IMR-90 (cell line): ENCODE measurements at regions not wholly inside any gene's neighbourhood (a gene's known extent, or its start where the extent isn't known, plus 50 kb on each side); places are given as distances from the start of the nearest gene placed in this dataset.
"Not testable (repeated sequence)": the region's sequence is repeated elsewhere in the genome, so short reads cannot be mapped to it uniquely, and the experiment has no call there.

Experiments
- ATAC-seq: fragments of 200-7000 bp; cut with Tn5 transposase; 2 replicates; pipeline ENCODE4 v1.9.1; 2020; ENCODE audit warnings: low read depth, mild to moderate bottlenecking, moderate library complexity
- BruUV-seq: library from RNA; stranded (reverse); fragments of 400-500 nt; replicated peaks from 2 replicates; lab custom pipeline; 2021; lab: Mats Ljungman, UMichigan
- CTCF ChIA-PET: fragments of 300-600 bp; formaldehyde crosslinking; extraction: SDS; loops from one replicate; lab custom pipeline; 2021; ENCODE audit warnings: antibody characterized with exemption; lab: Yijun Ruan, JAX
- POLR2A ChIA-PET: fragments of 300-600 bp; sonication (Branson Sonifier 250); formaldehyde crosslinking; loops from one replicate; lab custom pipeline; 2022; ENCODE audit warnings: antibody characterized with exemption; ENCODE audit not compliant: unreplicated experiment; lab: Charles Lee
- DNase-seq: peaks from one replicate; pipeline ENCODE4 v3.0.0; 2013
- H2AFZ ChIP-seq: replicated peaks from 2 replicates; pipeline ENCODE3; 2013; ENCODE audit warnings: low read length, mild to moderate bottlenecking; ENCODE audit not compliant: poor library complexity
- H2AK5ac ChIP-seq: 2 replicates; pipeline ENCODE4 v1.6.1; 2013; ENCODE audit warnings: low read depth, low read length, inconsistent platforms
- H2AK9ac ChIP-seq: replicated peaks from 2 replicates; pipeline ENCODE3; 2013; ENCODE audit warnings: mild to moderate bottlenecking, low read depth, low read length, moderate library complexity; ENCODE audit not compliant: poor library complexity
- H2BK120ac ChIP-seq: 2 replicates; pipeline ENCODE4 v1.6.1; 2013; ENCODE audit warnings: low read depth, low read length, inconsistent platforms
- H2BK15ac ChIP-seq: 3 replicates; pipeline ENCODE4 v1.6.1; 2013; ENCODE audit warnings: low read depth, low read length, inconsistent platforms
- H2BK20ac ChIP-seq: 2 replicates; pipeline ENCODE4 v1.6.1; 2013; ENCODE audit warnings: low read depth, mild to moderate bottlenecking, inconsistent platforms, low read length, moderate library complexity
- H2BK5ac ChIP-seq: 2 replicates; pipeline ENCODE4 v1.6.1; 2013; ENCODE audit warnings: mild to moderate bottlenecking, low read depth, low read length, inconsistent platforms; ENCODE audit not compliant: poor library complexity, severe bottlenecking
- H3K14ac ChIP-seq: replicated peaks from 2 replicates; pipeline ENCODE4 v1.6.1; 2013; ENCODE audit warnings: low read depth, low read length, inconsistent platforms
- H3K18ac ChIP-seq: 2 replicates; pipeline ENCODE4 v1.6.1; 2013; ENCODE audit warnings: low read depth, low read length, control low read depth
- H3K23ac ChIP-seq: 2 replicates; pipeline ENCODE4 v1.6.1; 2013; ENCODE audit warnings: low read depth, low read length, inconsistent platforms
- H3K27ac ChIP-seq: 2 replicates; pipeline ENCODE4 v1.5.1; 2013; ENCODE audit warnings: mild to moderate bottlenecking, control low read depth, low read length; ENCODE audit not compliant: insufficient read depth
- H3K27me3 ChIP-seq: 2 replicates; pipeline ENCODE4 v1.6.1; 2013; ENCODE audit warnings: low read length; ENCODE audit not compliant: control insufficient read depth, insufficient read depth
- H3K36me3 ChIP-seq: 2 replicates; pipeline ENCODE4 v1.6.1; 2013; ENCODE audit warnings: low read length, mixed read lengths; ENCODE audit not compliant: control insufficient read depth, insufficient read depth
- H3K4ac ChIP-seq: 2 replicates; pipeline ENCODE4 v1.6.1; 2013; ENCODE audit warnings: low read depth, low read length, inconsistent platforms
- H3K4me1 ChIP-seq: 2 replicates; pipeline ENCODE4 v1.6.1; 2013; ENCODE audit warnings: low read length, mixed read lengths; ENCODE audit not compliant: control insufficient read depth, insufficient read depth
- H3K4me2 ChIP-seq: 2 replicates; pipeline ENCODE4 v1.6.1; 2013; ENCODE audit warnings: low read depth, mild to moderate bottlenecking, control low read depth, low read length, moderate library complexity
- H3K4me3 ChIP-seq: 2 replicates; pipeline ENCODE4 v1.5.1; 2013; ENCODE audit warnings: low read depth, mild to moderate bottlenecking, control low read depth, low read length, moderate library complexity; ENCODE audit not compliant: insufficient read depth
- H3K56ac ChIP-seq: 2 replicates; pipeline ENCODE4 v1.6.1; 2013; ENCODE audit warnings: low read length, inconsistent platforms; ENCODE audit not compliant: insufficient read depth; ENCODE audit errors: extremely low read depth
- H3K79me1 ChIP-seq, 2 experiments: 2 replicates each; pipeline ENCODE4 v1.6.1; 2013; ENCODE audit warnings: low read length in 2 of 2, inconsistent platforms in 1 of 2, low read depth in 1 of 2
- H3K9ac ChIP-seq: 2 replicates; pipeline ENCODE4 v1.6.1; 2013; ENCODE audit warnings: low read depth, low read length, control low read depth
- H3K9me1 ChIP-seq: 2 replicates; pipeline ENCODE4 v1.6.1; 2013; ENCODE audit warnings: low read length, inconsistent platforms; ENCODE audit not compliant: insufficient read depth
- H3K9me3 ChIP-seq: 2 replicates; pipeline ENCODE4 v1.6.1; 2013; ENCODE audit warnings: low read length; ENCODE audit not compliant: control insufficient read depth, insufficient read depth
- H4K20me1 ChIP-seq: 2 replicates; pipeline ENCODE4 v1.6.1; 2013; ENCODE audit warnings: low read length, inconsistent platforms; ENCODE audit not compliant: insufficient read depth
- H4K5ac ChIP-seq: 2 replicates; pipeline ENCODE4 v1.6.1; 2013; ENCODE audit warnings: mild to moderate bottlenecking, low read depth, low read length, control low read depth
- H4K8ac ChIP-seq, 2 experiments: 2 replicates each; pipeline ENCODE4 v1.6.1; 2013; ENCODE audit warnings: low read depth in 2 of 2, low read length in 2 of 2, control low read depth in 1 of 2, inconsistent platforms in 1 of 2
- H4K91ac ChIP-seq: 2 replicates; pipeline ENCODE4 v1.6.1; 2013; ENCODE audit warnings: low read depth, low read length, inconsistent platforms; ENCODE audit not compliant: insufficient read depth
- WGBS, 2 experiments: methylation state at CpG; one replicate each; pipeline versions ENCODE4 v1.1.5 to v1.1.7; 2013; ENCODE audit warnings: missing lambda C conversion rate in 2 of 2; ENCODE audit not compliant: insufficient read length in 1 of 2; ENCODE audit errors: extremely low coverage in 2 of 2; 5-methylcytosine and 5-hydroxymethylcytosine counted together
- dilution Hi-C: fragments of 300-500 bp; cut with HindIII; formaldehyde crosslinking; loops from one replicate; pipeline ENCODE4 v1.14.3; 2018; ENCODE audit warnings: low sequenced_read_pairs; ENCODE audit not compliant: unreplicated experiment
- in situ Hi-C: fragments of 300-500 bp; cut with MboI; formaldehyde crosslinking; loops from 3 replicates; pipeline ENCODE4 v1.14.3; 2019; ENCODE audit warnings: low sequenced_read_pairs, inconsistent platforms, mixed read lengths
- intact Hi-C: fragments of 100-400 bp; cut with micrococcal nuclease; formaldehyde crosslinking; loops from 2 replicates; pipeline ENCODE4 v1.10.0; 2022

GRCh38 chr1:209202321-209202720 is 381.2 kb upstream of the CAMK1G start:
- H4K20me1 ChIP-seq, H3K4ac ChIP-seq, H4K91ac ChIP-seq, H2AK5ac ChIP-seq, H3K14ac ChIP-seq, H2BK20ac ChIP-seq, H3K18ac ChIP-seq, H4K5ac ChIP-seq, BruUV-seq, ATAC-seq, DNase-seq, H2BK5ac ChIP-seq, H3K9me1 ChIP-seq, dilution Hi-C loops, H3K4me3 ChIP-seq, H3K36me3 ChIP-seq, H2AK9ac ChIP-seq, H3K23ac ChIP-seq, H2AFZ ChIP-seq, H3K9me3 ChIP-seq, H2BK120ac ChIP-seq, H3K9ac ChIP-seq, H4K8ac ChIP-seq, H2BK15ac ChIP-seq, H3K79me1 ChIP-seq, H3K27me3 ChIP-seq, H3K56ac ChIP-seq, H3K4me1 ChIP-seq, H3K27ac ChIP-seq, H3K4me2 ChIP-seq, POLR2A ChIA-PET: not testable (repeated sequence)
- no CpG with 5 or more reads among the region's 11 CpGs for WGBS, 2 experiments
- in situ Hi-C loops = loop anchor here (10.0 kb wide), 1 partner anchor 232 kb away; no protein-coding TSS in a partner anchor
- CTCF ChIA-PET = interaction anchor here (1.0 to 1.6 kb wide), 3 partner anchors 9 to 364 kb away, joined by 3 to 5 read pairs (median 5); no protein-coding TSS in a partner anchor
- intact Hi-C loops = loop anchor here (1.0 to 2.0 kb wide), 2 partner anchors 311 to 364 kb away; no protein-coding TSS in a partner anchor
